Kidney (tissue), 13 donors: ENCODE measurements at regions not wholly inside any gene's neighbourhood (a gene's known extent, or its start where the extent isn't known, plus 50 kb on each side); places are given as distances from the start of the nearest gene placed in this dataset.

Source experiments
- DNase-seq, 5 donors: peaks; one replicate each; pipeline ENCODE4 v3.0.0-alpha.2; 2013 to 2020
- FAIRE-seq: peaks from 2 replicates; lab custom pipeline; 2012; peaks lifted over from hg19 to GRCh38; lab: Jason Lieb, UNC
- H3K27ac ChIP-seq, 2 donors: one replicate each; pipeline ENCODE4 v1.7.0; 2013; ENCODE audit warnings: low read depth in 2 of 2, low read length in 2 of 2, inconsistent platforms in 1 of 2
- H3K27me3 ChIP-seq: one replicate; pipeline ENCODE4 v1.7.1; 2013; ENCODE audit warnings: low read length, inconsistent platforms; ENCODE audit not compliant: control insufficient read depth, insufficient read depth
- H3K36me3 ChIP-seq, 3 donors: one replicate each; pipeline versions ENCODE4 v1.7.0 to v1.7.1; 2013; ENCODE audit warnings: low read length in 3 of 3, control low read depth in 1 of 3, inconsistent platforms in 1 of 3; ENCODE audit not compliant: insufficient read depth in 3 of 3, control insufficient read depth in 2 of 3
- H3K4me1 ChIP-seq, 3 donors: one replicate each; pipeline versions ENCODE4 v1.7.0 to v1.7.1; 2013; ENCODE audit warnings: low read length in 3 of 3, inconsistent platforms in 1 of 3, low read depth in 1 of 3; ENCODE audit not compliant: control insufficient read depth in 2 of 3, insufficient read depth in 2 of 3
- H3K4me3 ChIP-seq, 3 donors: one replicate each; pipeline versions ENCODE4 v1.7.0 to v1.8.1; 2013; ENCODE audit warnings: low read length in 3 of 3, control low read depth in 1 of 3, inconsistent platforms in 1 of 3
- H3K9ac ChIP-seq, 3 donors: one replicate each; pipeline versions ENCODE4 v1.7.0 to v1.7.1; 2013; ENCODE audit warnings: low read length in 3 of 3, control low read depth in 1 of 3, inconsistent platforms in 1 of 3
- H3K9me3 ChIP-seq, 3 donors: one replicate each; pipeline versions ENCODE4 v1.7.0 to v1.7.1; 2013; ENCODE audit warnings: low read length in 3 of 3, control low read depth in 1 of 3, inconsistent platforms in 1 of 3; ENCODE audit not compliant: control insufficient read depth in 2 of 3, insufficient read depth in 1 of 3
- CTCF ChIP-seq: IDR thresholded peaks from 3 replicates; pipeline ENCODE4 v1.5.1; 2012; ENCODE audit warnings: mild to moderate bottlenecking, moderate library complexity, borderline replicate concordance; ENCODE audit not compliant: insufficient read depth; ENCODE audit errors: extremely low read depth
- intact Hi-C: fragments of 100-400 bp; cut with DNase I; formaldehyde crosslinking; loops from one replicate; pipeline ENCODE4 v1.11.1; 2022
- donor health status: control.
- donor health status: control.
- donor health status: control.
- donor health status: control.
- donor health status: control.
- donor health status: DM: yes; HTN: yes; CAD: no.
- donor health status: Normal renal cell carcinoma (clear cell type).

- no peaks in the 10 kb centered on the region for H3K9me3 ChIP-seq
- TF ChIP-seq CTCF = no peak
- no peaks in the 10 kb centered on the region for H3K4me1 ChIP-seq
- intact Hi-C loops = no loop called here
- no peak overlapping the region for H3K27ac ChIP-seq
- no peaks in the 10 kb centered on the region for H3K36me3 ChIP-seq
- FAIRE-seq = no peak
- no peak overlapping the region for H3K4me3 ChIP-seq
- no peak overlapping the region for H3K9ac ChIP-seq
- H3K27me3 ChIP-seq = no peaks in the 10 kb centered on the region
- no peak for DNase-seq
Observed at GRCh38 chr4:104022226-104022625, 302.4 kb upstream of the TACR3 start.

- intact Hi-C loops = no loop called here
- no peak for DNase-seq
Observed at GRCh38 chr4:104020641-104021040, 300.9 kb upstream of the TACR3 start.

GRCh38 chr4:104017213-104017612, 297.4 kb upstream of the TACR3 start:
- no peak for TF ChIP-seq CTCF
- no peak overlapping the region for H3K9ac ChIP-seq
- no peak overlapping the region for H3K27ac ChIP-seq
- H3K4me3 ChIP-seq = no peak overlapping the region
- H3K27me3 ChIP-seq = no peaks in the 10 kb centered on the region
- intact Hi-C loops = no loop called here
- no peaks in the 10 kb centered on the region for H3K36me3 ChIP-seq
- no peaks in the 10 kb centered on the region for H3K9me3 ChIP-seq
- FAIRE-seq (no peak), DNase-seq (no peak)
- no peaks in the 10 kb centered on the region for H3K4me1 ChIP-seq

More at GRCh38 chr4:104020641-104021040, 300.9 kb upstream of the TACR3 start:
- no peak for TF ChIP-seq CTCF
- H3K9me3 ChIP-seq = no peaks in the 10 kb centered on the region
- no peaks in the 10 kb centered on the region for H3K4me1 ChIP-seq
- no peak for FAIRE-seq
- H3K27me3 ChIP-seq = no peaks in the 10 kb centered on the region
- no peak overlapping the region for H3K4me3 ChIP-seq
- no peak overlapping the region for H3K9ac ChIP-seq
- H3K27ac ChIP-seq = no peak overlapping the region
- H3K36me3 ChIP-seq = no peaks in the 10 kb centered on the region

- Histone ChIP-seq H3K27ac (no peak overlapping the region), H3K9me3 (no peaks in the 10 kb centered on the region), H3K27me3 (no peaks in the 10 kb centered on the region), H3K4me3 (no peak overlapping the region), H3K36me3 (no peaks in the 10 kb centered on the region), H3K4me1 (no peaks in the 10 kb centered on the region), H3K9ac (no peak overlapping the region)
- TF ChIP-seq CTCF = peak; percentile 8
- FAIRE-seq (no peak), DNase-seq (peak in 2 of 5 donors; percentile 13 to 25)
- intact Hi-C loops = no loop called here
Observed at GRCh38 chr4:104015680-104016079, 295.9 kb upstream of the TACR3 start.
